OCI-LY3 (cell line): ENCODE measurements at regions not wholly inside any gene's neighbourhood (a gene's known extent, or its start where the extent isn't known, plus 50 kb on each side); places are given as distances from the start of the nearest gene placed in this dataset.

ENCODE experiments used
- CTCF ChIP-seq: fragments of 200-600, 300-600 bp; sonication (generic); IDR thresholded peaks from 2 replicates; pipeline ENCODE4 v1.5.1; 2014; ENCODE audit warnings: antibody characterized with exemption, low read length, low read depth
- EZH2phosphoT487 ChIP-seq: fragments of 200-600 bp; shearing (Covaris generic); IDR thresholded peaks from 2 replicates; pipeline ENCODE4 v1.6.1; 2018; ENCODE audit warnings: antibody characterized with exemption, mixed run types, low read depth

GRCh38 chr13:50226515-50227155 lies 211.4 kb downstream of the KCNRG start:
- TF ChIP-seq CTCF = no peak
- no peak for TF ChIP-seq EZH2phosphoT487
